Stimulated activated naive B cell treated with anti-CD40 and anti-IgM and Interleukin-4, amounts not matched to agents 10 μg/mL and 1 μg/mL and 100 μg/mL, for 72 hours (primary cell): ENCODE measurements at regions not wholly inside any gene's neighbourhood (a gene's known extent, or its start where the extent isn't known, plus 50 kb on each side); places are given as distances from the start of the nearest gene placed in this dataset.

Experiments used
- ATAC-seq, 2 donors: fragments of 150-1000 bp; cut with Tn5 transposase; replicated peaks; 2 replicates each; pipeline ENCODE4 v1.10.0; 2021; ENCODE audit warnings: moderate library complexity in 1 of 2
- DNase-seq: peaks from one replicate; pipeline ENCODE4 v3.0.0; 2021
- H3K27ac Mint-ChIP-seq: one replicate; pipeline ENCODE4 v1.8.0; 2022; ENCODE audit warnings: mild to moderate bottlenecking, mixed read lengths
- H3K27me3 Mint-ChIP-seq, 2 donors: one replicate each; pipeline ENCODE4 v1.8.0; 2022; ENCODE audit warnings: mixed read lengths in 2 of 2
- H3K36me3 Mint-ChIP-seq, 2 donors: one replicate each; pipeline ENCODE4 v1.8.0; 2022; ENCODE audit warnings: mixed read lengths in 2 of 2, mild to moderate bottlenecking in 1 of 2
- H3K4me1 Mint-ChIP-seq, 2 donors: one replicate each; pipeline ENCODE4 v1.8.0; 2022; ENCODE audit warnings: mixed read lengths in 2 of 2, mild to moderate bottlenecking in 1 of 2
- H3K4me3 Mint-ChIP-seq, 2 donors: one replicate each; pipeline ENCODE4 v1.8.0; 2022; ENCODE audit warnings: mild to moderate bottlenecking in 2 of 2, mixed read lengths in 2 of 2, moderate library complexity in 1 of 2
- H3K9me3 Mint-ChIP-seq, 2 donors: one replicate each; pipeline ENCODE4 v1.8.0; 2022; ENCODE audit warnings: mixed read lengths in 2 of 2, mild to moderate bottlenecking in 1 of 2

GRCh38 chr3:73197187-73197586, 135.7 kb downstream of the EBLN2 start:
- H3K4me1 Mint-ChIP-seq: no peaks in the 10 kb centered on the region
- ATAC-seq (no peak), DNase-seq (no peak)
- peaks cover 0 to 4% of the 10 kb centered on the region in 2 donors for H3K9me3 Mint-ChIP-seq
- peaks cover 0 to 6% of the 10 kb centered on the region in 2 donors for H3K27me3 Mint-ChIP-seq
- no peak overlapping the region for H3K4me3 Mint-ChIP-seq
- H3K36me3 Mint-ChIP-seq: no peaks in the 10 kb centered on the region
- H3K27ac Mint-ChIP-seq: no peak overlapping the region

- ATAC-seq: no peak
- Mint-ChIP-seq H3K4me1 (no peaks in the 10 kb centered on the region), H3K36me3 (no peaks in the 10 kb centered on the region), H3K27me3 (peaks cover 0 to 10% of the 10 kb centered on the region in 2 donors), H3K9me3 (no peaks in the 10 kb centered on the region), H3K4me3 (no peak overlapping the region), H3K27ac (no peak overlapping the region)
- DNase-seq: no peak
Observed at GRCh38 chr3:73203101-73203500, 141.6 kb downstream of the EBLN2 start.

- Mint-ChIP-seq H3K9me3 (no peaks in the 10 kb centered on the region), H3K36me3 (no peaks in the 10 kb centered on the region), H3K4me3 (no peak overlapping the region), H3K27ac (no peak overlapping the region), H3K27me3 (peaks cover 0 to 10% of the 10 kb centered on the region in 2 donors), H3K4me1 (no peaks in the 10 kb centered on the region)
- no peak for DNase-seq
- ATAC-seq: no peak
Observed at GRCh38 chr3:73203633-73204032, 142.2 kb downstream of the EBLN2 start.

GRCh38 chr3:73204841-73205240, 143.4 kb downstream of the EBLN2 start:
- Mint-ChIP-seq H3K4me1 (no peaks in the 10 kb centered on the region), H3K27ac (no peak overlapping the region), H3K36me3 (no peaks in the 10 kb centered on the region), H3K4me3 (no peak overlapping the region), H3K27me3 (peaks cover 0 to 10% of the 10 kb centered on the region in 2 donors), H3K9me3 (no peaks in the 10 kb centered on the region)
- ATAC-seq (no peak), DNase-seq (no peak)

- Mint-ChIP-seq H3K27ac (no peak overlapping the region), H3K36me3 (no peaks in the 10 kb centered on the region), H3K4me3 (no peak overlapping the region), H3K27me3 (peaks cover 0 to 4% of the 10 kb centered on the region in 2 donors), H3K4me1 (no peaks in the 10 kb centered on the region), H3K9me3 (no peaks in the 10 kb centered on the region)
- ATAC-seq: no peak
- DNase-seq: no peak
Observed at GRCh38 chr3:73206030-73206429, 144.6 kb downstream of the EBLN2 start.

GRCh38 chr3:73207946-73208440, 146.5 kb downstream of the EBLN2 start:
- H3K4me1 Mint-ChIP-seq: no peaks in the 10 kb centered on the region
- H3K9me3 Mint-ChIP-seq: peaks cover 2 to 3% of the 10 kb centered on the region in 2 donors
- H3K36me3 Mint-ChIP-seq: no peaks in the 10 kb centered on the region
- ATAC-seq (no peak), DNase-seq (no peak)
- peaks cover 0 to 8% of the 10 kb centered on the region in 2 donors for H3K27me3 Mint-ChIP-seq
- H3K27ac Mint-ChIP-seq: no peak overlapping the region
- H3K4me3 Mint-ChIP-seq: no peak overlapping the region

- H3K36me3 Mint-ChIP-seq: no peaks in the 10 kb centered on the region
- no peak overlapping the region for H3K4me3 Mint-ChIP-seq
- H3K27me3 Mint-ChIP-seq: peaks cover 0 to 3% of the 10 kb centered on the region in 2 donors
- H3K9me3 Mint-ChIP-seq: peaks cover 3% of the 10 kb centered on the region in 2 donors
- ATAC-seq (no peak), DNase-seq (no peak)
- H3K27ac Mint-ChIP-seq: no peak overlapping the region
- H3K4me1 Mint-ChIP-seq: no peaks in the 10 kb centered on the region
Observed at GRCh38 chr3:73210759-73211158, 149.3 kb downstream of the EBLN2 start.

- ATAC-seq (no peak), DNase-seq (no peak)
- Mint-ChIP-seq H3K27ac (no peak overlapping the region), H3K9me3 (peaks cover 3% of the 10 kb centered on the region in 2 donors), H3K4me1 (no peaks in the 10 kb centered on the region), H3K27me3 (peaks cover 3% of the 10 kb centered on the region in 2 donors), H3K4me3 (no peak overlapping the region), H3K36me3 (no peaks in the 10 kb centered on the region)
Observed at GRCh38 chr3:73212683-73213082, 151.2 kb downstream of the EBLN2 start.

GRCh38 chr3:73213896-73214295, 152.4 kb downstream of the EBLN2 start:
- DNase-seq: no peak
- Mint-ChIP-seq H3K36me3 (no peaks in the 10 kb centered on the region), H3K9me3 (peaks cover 3 to 5% of the 10 kb centered on the region in 2 donors), H3K4me1 (no peaks in the 10 kb centered on the region), H3K4me3 (no peak overlapping the region), H3K27ac (no peak overlapping the region), H3K27me3 (peaks cover 3 to 6% of the 10 kb centered on the region in 2 donors)
- no peak for ATAC-seq

- H3K27me3 Mint-ChIP-seq: peaks cover 3 to 6% of the 10 kb centered on the region in 2 donors
- H3K4me1 Mint-ChIP-seq: no peaks in the 10 kb centered on the region
- H3K27ac Mint-ChIP-seq: no peak overlapping the region
- ATAC-seq: no peak
- no peak for DNase-seq
- H3K9me3 Mint-ChIP-seq: peaks cover 3 to 5% of the 10 kb centered on the region in 2 donors
- H3K4me3 Mint-ChIP-seq: no peak overlapping the region
- no peaks in the 10 kb centered on the region for H3K36me3 Mint-ChIP-seq
Observed at GRCh38 chr3:73214846-73215245, 153.4 kb downstream of the EBLN2 start.

GRCh38 chr3:73215281-73215680, 153.8 kb downstream of the EBLN2 start:
- DNase-seq: no peak
- Mint-ChIP-seq H3K9me3 (peaks cover 3 to 5% of the 10 kb centered on the region in 2 donors), H3K27me3 (peaks cover 3 to 6% of the 10 kb centered on the region in 2 donors), H3K4me3 (no peak overlapping the region), H3K4me1 (no peaks in the 10 kb centered on the region), H3K36me3 (no peaks in the 10 kb centered on the region), H3K27ac (no peak overlapping the region)
- no peak for ATAC-seq

GRCh38 chr3:73215901-73216300, 154.4 kb downstream of the EBLN2 start:
- Mint-ChIP-seq H3K27me3 (peaks cover 3 to 6% of the 10 kb centered on the region in 2 donors), H3K9me3 (peaks cover 3 to 5% of the 10 kb centered on the region in 2 donors)
- no peak for DNase-seq

GRCh38 chr3:73216310-73216709, 154.9 kb downstream of the EBLN2 start:
- H3K4me3 Mint-ChIP-seq: no peak overlapping the region
- no peak overlapping the region for H3K27ac Mint-ChIP-seq
- no peaks in the 10 kb centered on the region for H3K4me1 Mint-ChIP-seq
- peaks cover 3 to 5% of the 10 kb centered on the region in 2 donors for H3K9me3 Mint-ChIP-seq
- peaks cover 3 to 6% of the 10 kb centered on the region in 2 donors for H3K27me3 Mint-ChIP-seq
- DNase-seq (no peak), ATAC-seq (no peak)
- H3K36me3 Mint-ChIP-seq: no peaks in the 10 kb centered on the region

More at GRCh38 chr3:73215901-73216300, 154.4 kb downstream of the EBLN2 start:
- Mint-ChIP-seq H3K27ac (no peak overlapping the region), H3K4me3 (no peak overlapping the region), H3K36me3 (no peaks in the 10 kb centered on the region), H3K4me1 (no peaks in the 10 kb centered on the region)
- ATAC-seq: no peak

GRCh38 chr3:73222126-73222525, 160.7 kb downstream of the EBLN2 start:
- H3K36me3 Mint-ChIP-seq: no peaks in the 10 kb centered on the region
- no peaks in the 10 kb centered on the region for H3K4me1 Mint-ChIP-seq

GRCh38 chr3:73225146-73225855, 163.8 kb downstream of the EBLN2 start:
- Mint-ChIP-seq H3K4me1 (no peaks in the 10 kb centered on the region), H3K4me3 (no peak overlapping the region), H3K9me3 (peaks cover 2 to 4% of the 10 kb centered on the region in 2 donors), H3K36me3 (no peaks in the 10 kb centered on the region), H3K27me3 (peaks cover 4 to 6% of the 10 kb centered on the region in 2 donors), H3K27ac (no peak overlapping the region)
- DNase-seq: no peak
- no peak for ATAC-seq

More at GRCh38 chr3:73222126-73222525, 160.7 kb downstream of the EBLN2 start:
- no peak overlapping the region for H3K4me3 Mint-ChIP-seq
- DNase-seq: no peak
- peaks cover 0 to 4% of the 10 kb centered on the region in 2 donors for H3K9me3 Mint-ChIP-seq
- H3K27me3 Mint-ChIP-seq: peaks cover 4 to 12% of the 10 kb centered on the region in 2 donors
- no peak for ATAC-seq
- H3K27ac Mint-ChIP-seq: no peak overlapping the region
